ENCODE measurements at regions not wholly inside any gene's neighbourhood (a gene's known extent, or its start where the extent isn't known, plus 50 kb on each side); places are given as distances from the start of the nearest gene placed in this dataset.

DNA sequence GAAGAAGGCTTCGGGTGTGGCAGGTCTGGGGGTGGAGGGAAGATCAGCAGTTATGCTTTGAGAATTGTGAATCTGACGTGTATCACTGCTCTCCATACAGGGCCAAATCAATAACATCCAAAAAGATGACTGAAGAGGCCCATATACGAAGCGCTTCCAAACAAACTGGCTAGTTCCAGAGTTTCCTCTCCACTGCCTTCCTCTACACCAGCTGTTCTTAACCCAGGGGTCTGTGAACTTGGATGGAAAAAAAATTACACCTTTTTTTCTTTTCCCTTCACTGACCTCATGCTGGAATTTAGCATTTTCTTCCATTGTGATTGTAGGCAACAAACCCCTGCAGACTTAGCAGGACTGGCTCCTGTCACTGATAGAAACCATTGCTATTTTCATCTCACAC is 77.1 kb upstream of the NBL1 start:
- Histone ChIP-seq H3K27me3 (ENCODE audit: control insufficient read depth in 1 of 2, insufficient read depth in 2 of 2, low read length in 2 of 2) (peaks cover 1 to 18% of the 10 kb centered on the region in 2 experiments; a peak in 4 of 5 replicates), H3K27ac (ENCODE audit: extremely low read length, insufficient read depth, low read length) (no peak overlapping the region), H3K9ac (ENCODE audit: insufficient read depth, low read depth, low read length) (no peak overlapping the region), H3K4me3 (replicated peaks in 1 of 3; ENCODE audit: insufficient read depth in 1 of 3, low read depth in 2 of 3, low read length in 3 of 3) (no peak overlapping the region), H3K36me3 (replicated peaks in 1 of 2; ENCODE audit: control insufficient read depth in 1 of 2, insufficient read depth in 2 of 2, low read length in 2 of 2) (no peaks in the 10 kb centered on the region), H3K4me1 (ENCODE audit: insufficient read depth, low read length) (no peaks in the 10 kb centered on the region), H3K4me2 (ENCODE audit: low read depth, low read length) (no peak overlapping the region), H2AFZ (ENCODE audit: low read length) (no peak overlapping the region), H3K79me2 (ENCODE audit: insufficient read depth, low read length) (no peaks in the 10 kb centered on the region), H3K9me3 (ENCODE audit: low read length) (no peaks in the 10 kb centered on the region), H4K20me1 (ENCODE audit: insufficient read depth, low read length) (no peaks in the 10 kb centered on the region)
- ChIA-PET CTCF (ENCODE audit: low intra/inter-chr PET ratio, low total read pairs) (no interaction called here), POLR2A (no interaction called here)
- FAIRE-seq: no peak
- 51% methylated on average over 4 of the region's 4 CpGs for WGBS (ENCODE audit: low lambda C conversion rate)
- intact Hi-C loops (cut with micrococcal nuclease; ENCODE audit: unreplicated experiment) (no loop called here), in situ Hi-C loops (cut with HindIII; ENCODE audit: extremely low pct_ligation_motif_present, low pct_unique_long_range_greater_than_20kb) (no loop called here)
- no TSS peak for BruUV-seq (replicated peaks)
- DNase-seq (ENCODE audit: low spot score): no peak
- no peak for ATAC-seq
- no peak for TF ChIP-seq KMT2A (CRISPR knock-in tag; IDR thresholded peaks at IDR 0.05)
- TF ChIP-seq SKI (IDR thresholded peaks at IDR 0.05; ENCODE audit: partially characterized antibody): no peak
- no peak for TF ChIP-seq ZNF282 (IDR thresholded peaks at IDR 0.05; ENCODE audit: partially characterized antibody)
- TF ChIP-seq ZNF331 (CRISPR knock-in tag; IDR thresholded peaks at IDR 0.05): no peak
- TF ChIP-seq, protein P1, sequence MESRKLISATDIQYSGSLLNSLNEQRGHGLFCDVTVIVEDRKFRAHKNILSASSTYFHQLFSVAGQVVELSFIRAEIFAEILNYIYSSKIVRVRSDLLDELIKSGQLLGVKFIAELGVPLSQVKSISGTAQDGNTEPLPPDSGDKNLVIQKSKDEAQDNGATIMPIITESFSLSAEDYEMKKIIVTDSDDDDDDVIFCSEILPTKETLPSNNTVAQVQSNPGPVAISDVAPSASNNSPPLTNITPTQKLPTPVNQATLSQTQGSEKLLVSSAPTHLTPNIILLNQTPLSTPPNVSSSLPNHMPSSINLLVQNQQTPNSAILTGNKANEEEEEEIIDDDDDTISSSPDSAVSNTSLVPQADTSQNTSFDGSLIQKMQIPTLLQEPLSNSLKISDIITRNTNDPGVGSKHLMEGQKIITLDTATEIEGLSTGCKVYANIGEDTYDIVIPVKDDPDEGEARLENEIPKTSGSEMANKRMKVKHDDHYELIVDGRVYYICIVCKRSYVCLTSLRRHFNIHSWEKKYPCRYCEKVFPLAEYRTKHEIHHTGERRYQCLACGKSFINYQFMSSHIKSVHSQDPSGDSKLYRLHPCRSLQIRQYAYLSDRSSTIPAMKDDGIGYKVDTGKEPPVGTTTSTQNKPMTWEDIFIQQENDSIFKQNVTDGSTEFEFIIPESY (CRISPR knock-in tag; IDR thresholded peaks at IDR 0.05): no peak
- no peak for TF ChIP-seq ZBTB4 (CRISPR knock-in tag; IDR thresholded peaks at IDR 0.05; ENCODE audit: borderline replicate concordance)
- TF ChIP-seq HOXA5 (CRISPR knock-in tag; IDR thresholded peaks at IDR 0.05): no peak
- no peak for TF ChIP-seq SNAI1 (CRISPR knock-in tag; IDR thresholded peaks at IDR 0.05; ENCODE audit: borderline replicate concordance)
- TF ChIP-seq TEAD3 (CRISPR knock-in tag; optimal IDR thresholded peaks at IDR 0.05; ENCODE audit: borderline replicate concordance): no peak
- TF ChIP-seq ZFP82 (CRISPR knock-in tag; IDR thresholded peaks at IDR 0.05; ENCODE audit: borderline replicate concordance): no peak
- no peak for TF ChIP-seq ZNF180 (CRISPR knock-in tag; IDR thresholded peaks at IDR 0.05; ENCODE audit: borderline replicate concordance, low read depth)
- TF ChIP-seq, protein P2, sequence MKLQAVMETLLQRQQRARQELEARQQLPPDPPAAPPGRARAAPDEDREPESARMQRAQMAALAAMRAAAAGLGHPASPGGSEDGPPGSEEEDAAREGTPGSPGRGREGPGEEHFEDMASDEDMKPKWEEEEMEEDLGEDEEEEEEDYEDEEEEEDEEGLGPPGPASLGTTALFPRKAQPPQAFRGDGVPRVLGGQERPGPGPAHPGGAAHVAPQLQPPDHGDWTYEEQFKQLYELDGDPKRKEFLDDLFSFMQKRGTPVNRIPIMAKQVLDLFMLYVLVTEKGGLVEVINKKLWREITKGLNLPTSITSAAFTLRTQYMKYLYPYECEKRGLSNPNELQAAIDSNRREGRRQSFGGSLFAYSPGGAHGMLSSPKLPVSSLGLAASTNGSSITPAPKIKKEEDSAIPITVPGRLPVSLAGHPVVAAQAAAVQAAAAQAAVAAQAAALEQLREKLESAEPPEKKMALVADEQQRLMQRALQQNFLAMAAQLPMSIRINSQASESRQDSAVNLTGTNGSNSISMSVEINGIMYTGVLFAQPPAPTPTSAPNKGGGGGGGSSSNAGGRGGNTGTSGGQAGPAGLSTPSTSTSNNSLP (IDR thresholded peaks at IDR 0.05; ENCODE audit: low read depth, low read length): no peak
- TF ChIP-seq SNRNP70 (IDR thresholded peaks at IDR 0.05; ENCODE audit: low read depth, low read length): no peak
- TF ChIP-seq EEA1 (CRISPR knock-in tag; IDR thresholded peaks at IDR 0.05; ENCODE audit: borderline replicate concordance): no peak
- no peak for TF ChIP-seq ZNF335 (CRISPR knock-in tag; IDR thresholded peaks at IDR 0.05)
- no peak for TF ChIP-seq ZMYM4 (CRISPR knock-in tag; IDR thresholded peaks at IDR 0.05)
- TF ChIP-seq, protein P3, sequence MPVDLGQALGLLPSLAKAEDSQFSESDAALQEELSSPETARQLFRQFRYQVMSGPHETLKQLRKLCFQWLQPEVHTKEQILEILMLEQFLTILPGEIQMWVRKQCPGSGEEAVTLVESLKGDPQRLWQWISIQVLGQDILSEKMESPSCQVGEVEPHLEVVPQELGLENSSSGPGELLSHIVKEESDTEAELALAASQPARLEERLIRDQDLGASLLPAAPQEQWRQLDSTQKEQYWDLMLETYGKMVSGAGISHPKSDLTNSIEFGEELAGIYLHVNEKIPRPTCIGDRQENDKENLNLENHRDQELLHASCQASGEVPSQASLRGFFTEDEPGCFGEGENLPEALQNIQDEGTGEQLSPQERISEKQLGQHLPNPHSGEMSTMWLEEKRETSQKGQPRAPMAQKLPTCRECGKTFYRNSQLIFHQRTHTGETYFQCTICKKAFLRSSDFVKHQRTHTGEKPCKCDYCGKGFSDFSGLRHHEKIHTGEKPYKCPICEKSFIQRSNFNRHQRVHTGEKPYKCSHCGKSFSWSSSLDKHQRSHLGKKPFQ (CRISPR knock-in tag; IDR thresholded peaks at IDR 0.05; ENCODE audit: insufficient replicate concordance): no peak
